ENCODE measurements at regions not wholly inside any gene's neighbourhood (a gene's known extent, or its start where the extent isn't known, plus 50 kb on each side); places are given as distances from the start of the nearest gene placed in this dataset.
A peak's percentile ranks its signal among the peaks of the same experiment; 100 is the strongest.

DNA sequence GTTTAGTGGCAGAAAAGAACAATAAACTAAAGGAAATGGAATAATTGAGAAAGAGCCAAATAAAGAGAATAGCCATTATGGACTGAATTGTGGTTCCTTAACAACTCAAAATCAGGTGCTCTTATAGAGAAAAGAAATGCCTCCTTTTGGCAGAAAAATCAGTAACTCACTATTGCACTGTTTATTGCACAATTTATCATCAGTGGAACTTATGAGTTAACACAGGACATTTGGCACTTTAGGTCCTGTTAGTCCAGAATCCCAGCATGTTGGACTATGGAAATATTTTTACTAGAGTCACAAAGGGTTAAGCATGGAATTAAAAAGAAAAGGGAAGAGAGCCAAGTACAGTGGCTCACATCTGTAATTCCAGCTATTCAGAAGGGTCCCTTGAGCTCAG, 53.8 kb upstream of the JMY start:
- H3K27ac Mint-ChIP-seq = peak overlapping the region in 1 of 2 donors; percentile 51

GRCh38 chr5:79183011-79183410, 52.9 kb upstream of the JMY start:
- H3K4me3 Mint-ChIP-seq = no peak overlapping the region
- no peak overlapping the region for H3K27ac Mint-ChIP-seq
- H3K4me1 Mint-ChIP-seq = no peaks in the 10 kb centered on the region
- no peaks in the 10 kb centered on the region for H3K27me3 Mint-ChIP-seq
- ATAC-seq = no peak
- DNase-seq = no peak
- H3K9me3 Mint-ChIP-seq = no peaks in the 10 kb centered on the region

More for the DNA sequence above, 53.8 kb upstream of the JMY start:
- no peak overlapping the region for H3K4me3 Mint-ChIP-seq
- H3K27me3 Mint-ChIP-seq = no peaks in the 10 kb centered on the region
- H3K4me1 Mint-ChIP-seq = no peaks in the 10 kb centered on the region
- no peaks in the 10 kb centered on the region for H3K9me3 Mint-ChIP-seq
- DNase-seq (no peak), ATAC-seq (no peak)

DNA sequence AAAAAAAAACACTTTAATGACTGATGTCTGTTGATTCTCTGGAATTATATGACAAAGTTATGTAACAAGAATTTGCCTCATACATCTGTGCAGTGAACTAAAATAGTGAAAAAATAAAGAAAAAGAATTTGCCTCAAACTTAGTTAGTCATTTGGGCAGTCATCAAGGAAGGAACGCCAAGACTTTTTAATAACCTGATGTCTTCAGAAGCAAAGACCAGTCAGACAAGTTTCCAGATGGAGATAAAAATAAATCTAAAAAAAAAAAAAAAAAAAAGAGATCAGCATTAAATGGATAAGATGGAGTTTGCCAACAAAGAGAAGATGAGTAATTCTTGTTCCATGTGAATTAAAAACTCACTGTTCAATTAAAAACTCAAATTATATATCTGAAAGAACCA, 52.3 kb upstream of the JMY start:
- H3K27me3 Mint-ChIP-seq = no peaks in the 10 kb centered on the region
- ATAC-seq = no peak

GRCh38 chr5:79186021-79186420, 49.9 kb upstream of the JMY start:
- H3K4me1 Mint-ChIP-seq = no peaks in the 10 kb centered on the region
- no peak overlapping the region for H3K4me3 Mint-ChIP-seq
- no peaks in the 10 kb centered on the region for H3K27me3 Mint-ChIP-seq
- DNase-seq = no peak
- ATAC-seq = no peak
- H3K27ac Mint-ChIP-seq = no peak overlapping the region
- no peaks in the 10 kb centered on the region for H3K9me3 Mint-ChIP-seq

More for the DNA sequence above, 52.3 kb upstream of the JMY start:
- Mint-ChIP-seq H3K27ac (no peak overlapping the region), H3K4me3 (no peak overlapping the region), H3K4me1 (no peaks in the 10 kb centered on the region), H3K9me3 (no peaks in the 10 kb centered on the region)
- DNase-seq = no peak
